HG02970 (cell line): ENCODE measurements at regions not wholly inside any gene's neighbourhood (a gene's known extent, or its start where the extent isn't known, plus 50 kb on each side); places are given as distances from the start of the nearest gene placed in this dataset.

Experiments used
- ATAC-seq: cut with Tn5 transposase; IDR thresholded peaks from one replicate; pipeline ENCODE4 v1.9.1; 2021; ENCODE audit warnings: mild to moderate bottlenecking, moderate library complexity, moderate number of reproducible peaks; ENCODE audit not compliant: unreplicated experiment, low FRiP score

GRCh38 chr5:145294331-145294730 is 540.8 kb downstream of the PRELID2 start:
- ATAC-seq, result no peak

- no peak for ATAC-seq
Observed at GRCh38 chr5:145293716-145294115, 541.4 kb downstream of the PRELID2 start.

GRCh38 chr5:145292278-145292677 is 542.9 kb downstream of the PRELID2 start:
- ATAC-seq, result no peak

GRCh38 chr5:145283141-145283810 is 551.9 kb downstream of the PRELID2 start:
- ATAC-seq, result no peak

DNA sequence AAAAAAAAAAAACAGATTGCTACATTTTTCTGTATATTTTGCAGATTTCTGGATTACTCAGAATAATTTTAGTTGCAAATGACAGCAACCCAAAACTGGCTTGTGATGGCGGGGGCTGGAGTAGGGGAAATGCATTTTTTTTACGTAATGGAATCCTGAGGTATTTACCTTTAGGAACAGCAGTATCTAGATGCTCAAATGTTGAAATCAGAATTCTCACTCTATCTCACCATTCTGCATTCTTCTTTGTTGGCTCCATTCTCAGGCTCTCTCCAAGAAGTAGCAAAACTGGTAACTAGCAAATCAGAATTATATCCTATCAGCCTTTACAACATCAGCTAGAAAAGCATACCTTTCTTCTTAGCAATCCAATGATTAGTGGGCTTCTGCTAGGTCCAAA is 554.3 kb downstream of the PRELID2 start:
- no peak for ATAC-seq

DNA sequence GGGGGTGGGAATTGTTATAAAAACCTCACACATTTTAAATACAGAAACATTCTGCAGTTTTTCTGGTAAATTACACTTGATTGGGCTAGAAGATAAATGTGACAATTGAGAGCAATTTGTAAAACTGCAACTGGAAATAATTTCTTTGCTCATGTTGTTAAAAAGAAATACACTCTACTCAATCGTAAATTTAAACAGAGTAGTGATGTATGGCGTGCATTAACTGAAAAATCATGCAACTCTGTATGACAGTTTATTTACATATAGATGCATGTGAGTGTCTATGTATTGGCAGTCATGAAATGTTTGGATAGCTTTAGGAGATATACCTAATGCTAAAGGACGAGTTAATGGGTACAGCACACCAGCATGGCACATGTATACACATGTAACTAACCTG is 554.9 kb downstream of the PRELID2 start:
- no peak for ATAC-seq

- no peak for ATAC-seq
Observed at GRCh38 chr5:145260670-145261069, 574.5 kb downstream of the PRELID2 start.

- no peak for ATAC-seq
Observed at GRCh38 chr5:145247745-145248040, 587.4 kb downstream of the PRELID2 start.

DNA sequence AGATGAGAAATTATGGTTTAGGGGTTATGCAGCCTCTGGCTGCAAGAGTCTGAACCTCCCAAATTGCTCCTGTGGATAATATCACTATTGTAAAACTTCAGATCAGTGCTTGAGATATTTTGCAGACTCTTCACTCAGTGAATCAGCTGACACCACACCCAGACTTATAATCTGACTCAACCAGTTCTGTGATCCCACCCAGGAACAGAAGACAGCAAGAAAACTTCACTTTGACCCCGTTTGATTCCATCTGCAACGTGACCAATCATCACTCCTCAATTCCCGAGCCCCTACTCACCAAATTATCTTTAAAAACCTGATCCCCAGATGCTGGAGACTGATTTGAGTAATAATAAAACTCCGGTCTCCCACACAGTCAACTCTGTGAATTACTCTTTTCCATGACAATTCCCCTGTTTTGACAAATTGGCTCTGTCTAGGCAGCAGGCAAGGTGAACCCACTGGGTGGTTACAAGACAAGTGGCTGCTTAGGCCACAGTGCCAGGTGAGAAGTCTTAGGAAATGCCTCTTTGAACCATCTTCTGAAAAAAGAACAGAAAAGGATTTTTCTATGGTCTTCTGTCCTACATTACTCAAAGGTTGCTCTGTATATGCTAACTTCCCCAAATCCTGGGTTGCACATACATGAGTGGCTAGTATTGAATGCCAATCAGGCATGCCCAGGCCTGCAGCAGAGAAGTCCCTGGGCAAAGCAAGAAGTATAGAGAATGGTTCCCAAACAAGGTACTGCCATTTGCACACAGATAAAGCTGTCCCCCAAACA is 588.0 kb downstream of the PRELID2 start:
- no peak for ATAC-seq

DNA sequence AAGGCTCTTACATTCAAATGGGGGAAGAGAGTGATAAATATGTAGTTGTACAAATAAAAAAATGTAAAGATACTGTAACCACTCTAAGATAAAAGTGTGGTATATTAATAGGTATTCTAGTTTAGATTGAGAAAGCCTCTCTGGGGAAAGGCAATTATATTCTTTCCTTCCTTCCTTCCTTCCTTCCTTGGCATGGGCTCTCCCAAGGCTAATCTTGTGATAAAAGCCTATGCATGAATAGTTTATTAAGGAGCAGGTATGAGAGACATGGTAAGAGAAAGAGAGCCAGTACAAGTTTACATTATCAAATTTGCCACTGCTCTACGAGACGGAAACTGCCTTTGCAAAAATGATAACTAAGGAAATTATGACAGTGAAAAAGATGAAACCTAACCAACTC is 588.8 kb downstream of the PRELID2 start:
- ATAC-seq, result no peak

DNA sequence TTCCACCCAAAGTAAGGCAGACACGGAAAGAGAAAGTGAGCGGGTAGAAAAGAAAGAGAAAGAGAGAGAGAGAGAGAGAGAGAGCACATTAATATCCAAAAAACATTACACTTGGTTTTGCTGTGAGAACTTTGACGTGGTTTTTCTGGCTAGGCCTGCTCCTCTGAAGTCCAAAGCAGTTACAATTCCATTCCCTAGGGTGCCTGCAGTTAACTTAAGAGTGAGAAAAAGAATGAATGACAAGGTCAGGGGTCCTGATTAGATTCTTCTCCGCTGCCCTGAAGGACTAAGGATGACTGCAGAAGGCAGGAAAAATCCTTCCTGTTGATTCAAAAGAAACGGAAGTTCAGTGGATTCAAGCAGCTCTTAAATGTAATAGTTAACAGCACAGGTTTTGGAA is 589.8 kb downstream of the PRELID2 start:
- ATAC-seq, result no peak

- no peak for ATAC-seq
Observed at GRCh38 chr5:145244788-145245187, 590.4 kb downstream of the PRELID2 start.

GRCh38 chr5:145244251-145244650 is 590.9 kb downstream of the PRELID2 start:
- ATAC-seq, result no peak

- ATAC-seq, result no peak
Observed at GRCh38 chr5:145243016-145243415, 592.1 kb downstream of the PRELID2 start.

DNA sequence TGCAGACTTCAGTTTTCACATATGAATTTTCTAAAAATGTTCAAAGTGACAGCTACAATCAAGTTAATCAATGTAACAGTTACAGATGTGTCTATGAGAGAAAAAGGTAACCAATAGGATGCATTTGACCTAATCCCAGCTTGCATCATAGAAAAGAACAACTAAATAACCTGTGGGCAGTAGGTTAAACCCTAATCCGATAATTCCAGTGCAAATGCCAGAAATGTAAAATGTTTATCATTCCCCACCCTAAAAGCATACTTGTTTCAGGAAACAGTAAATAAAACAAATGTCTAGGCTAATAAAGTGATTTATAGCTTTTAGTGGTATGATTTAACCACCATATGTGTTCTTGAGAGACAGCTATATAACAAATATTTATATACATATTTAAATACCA is 592.6 kb downstream of the PRELID2 start:
- no peak for ATAC-seq

- ATAC-seq, result no peak
Observed at GRCh38 chr5:145237843-145238242, 597.3 kb downstream of the PRELID2 start.

DNA sequence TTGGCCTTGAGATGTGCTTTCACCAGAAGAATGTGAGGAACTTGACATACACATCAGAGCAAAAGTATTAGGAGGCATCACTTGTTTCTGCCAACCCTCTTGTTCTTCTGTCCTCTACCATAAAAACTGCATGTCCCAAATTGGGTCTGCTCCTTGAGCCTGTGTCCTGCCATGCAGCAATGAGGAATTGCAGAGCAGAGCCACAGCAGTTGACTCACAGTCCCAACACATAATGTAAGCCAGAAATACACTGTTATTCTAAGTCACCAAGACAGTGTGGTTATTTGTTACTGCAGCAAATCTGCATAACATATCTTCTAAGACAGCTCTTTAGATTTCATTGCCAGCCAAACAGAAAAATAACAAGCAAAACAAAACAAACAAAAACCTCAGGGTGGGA is 598.2 kb downstream of the PRELID2 start:
- no peak for ATAC-seq

GRCh38 chr5:145236127-145236526 is 599.0 kb downstream of the PRELID2 start:
- no peak for ATAC-seq

DNA sequence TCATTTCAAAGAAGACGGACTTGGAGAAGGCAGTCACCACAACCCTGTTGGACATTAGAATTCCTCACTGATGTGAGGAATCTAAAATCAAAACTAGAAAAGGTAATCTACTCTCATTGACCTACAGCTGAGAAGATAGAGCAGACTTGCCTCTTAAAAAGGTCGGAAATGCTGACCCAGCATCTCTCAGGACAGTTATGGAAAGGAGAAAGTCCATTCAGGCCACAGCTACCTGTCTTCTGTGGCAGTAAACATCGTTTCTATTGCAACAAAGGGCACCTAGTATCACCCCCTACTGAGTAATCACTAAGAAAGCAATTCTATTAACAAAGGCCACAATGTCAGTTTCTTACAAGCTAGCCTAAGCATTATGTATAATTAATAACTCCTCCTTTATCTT is 601.7 kb downstream of the PRELID2 start:
- ATAC-seq, result no peak

DNA sequence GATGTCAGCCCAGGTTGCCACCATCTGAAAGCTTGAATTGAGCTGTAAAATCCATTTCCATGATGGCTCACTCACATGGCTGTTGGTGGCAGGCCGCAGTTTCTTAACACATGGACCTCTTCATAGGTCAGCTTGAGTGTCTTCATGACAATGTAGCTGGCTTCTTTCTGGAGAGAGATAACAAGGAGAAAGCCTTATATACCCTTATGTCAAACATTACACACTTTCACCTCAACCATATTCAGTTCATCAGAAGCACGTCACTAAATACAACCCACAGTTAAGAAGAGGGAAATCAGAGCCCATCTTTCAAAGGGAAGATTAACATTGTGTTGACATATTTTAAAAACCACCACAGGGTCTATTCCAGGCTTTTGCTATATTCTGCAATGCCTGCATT is 604.4 kb downstream of the PRELID2 start:
- ATAC-seq, result no peak

DNA sequence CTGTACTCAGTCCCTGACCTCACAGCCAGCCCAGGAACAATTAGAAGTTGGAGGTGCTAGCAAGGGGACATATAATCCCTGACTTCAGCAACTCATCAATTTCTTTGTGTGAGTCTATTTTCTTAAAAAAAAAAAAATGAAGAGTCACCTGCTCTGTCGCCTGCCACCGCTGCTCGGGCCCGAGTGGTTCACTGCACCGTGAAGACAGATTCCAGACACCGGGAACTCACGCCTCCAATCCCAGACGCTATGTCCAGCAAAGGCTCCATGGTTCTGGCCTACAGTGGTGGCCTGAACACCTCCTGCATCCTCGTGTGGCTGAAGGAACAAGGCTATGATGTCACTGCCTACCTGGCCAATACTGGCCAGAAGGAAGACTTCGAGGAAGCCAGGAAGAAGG is 606.6 kb downstream of the PRELID2 start:
- ATAC-seq, result no peak

GRCh38 chr5:145227881-145228280 is 607.3 kb downstream of the PRELID2 start:
- no peak for ATAC-seq
